Kidney (tissue), 13 donors: ENCODE measurements at regions not wholly inside any gene's neighbourhood (a gene's known extent, or its start where the extent isn't known, plus 50 kb on each side); places are given as distances from the start of the nearest gene placed in this dataset.

Source experiments
- DNase-seq, 5 donors: peaks; one replicate each; pipeline ENCODE4 v3.0.0-alpha.2; 2013 to 2020
- FAIRE-seq: peaks from 2 replicates; lab custom pipeline; 2012; peaks lifted over from hg19 to GRCh38; lab: Jason Lieb, UNC
- H3K27ac ChIP-seq, 2 donors: one replicate each; pipeline ENCODE4 v1.7.0; 2013; ENCODE audit warnings: low read depth in 2 of 2, low read length in 2 of 2, inconsistent platforms in 1 of 2
- H3K27me3 ChIP-seq: one replicate; pipeline ENCODE4 v1.7.1; 2013; ENCODE audit warnings: low read length, inconsistent platforms; ENCODE audit not compliant: control insufficient read depth, insufficient read depth
- H3K36me3 ChIP-seq, 3 donors: one replicate each; pipeline versions ENCODE4 v1.7.0 to v1.7.1; 2013; ENCODE audit warnings: low read length in 3 of 3, control low read depth in 1 of 3, inconsistent platforms in 1 of 3; ENCODE audit not compliant: insufficient read depth in 3 of 3, control insufficient read depth in 2 of 3
- H3K4me1 ChIP-seq, 3 donors: one replicate each; pipeline versions ENCODE4 v1.7.0 to v1.7.1; 2013; ENCODE audit warnings: low read length in 3 of 3, inconsistent platforms in 1 of 3, low read depth in 1 of 3; ENCODE audit not compliant: control insufficient read depth in 2 of 3, insufficient read depth in 2 of 3
- H3K4me3 ChIP-seq, 3 donors: one replicate each; pipeline versions ENCODE4 v1.7.0 to v1.8.1; 2013; ENCODE audit warnings: low read length in 3 of 3, control low read depth in 1 of 3, inconsistent platforms in 1 of 3
- H3K9ac ChIP-seq, 3 donors: one replicate each; pipeline versions ENCODE4 v1.7.0 to v1.7.1; 2013; ENCODE audit warnings: low read length in 3 of 3, control low read depth in 1 of 3, inconsistent platforms in 1 of 3
- H3K9me3 ChIP-seq, 3 donors: one replicate each; pipeline versions ENCODE4 v1.7.0 to v1.7.1; 2013; ENCODE audit warnings: low read length in 3 of 3, control low read depth in 1 of 3, inconsistent platforms in 1 of 3; ENCODE audit not compliant: control insufficient read depth in 2 of 3, insufficient read depth in 1 of 3
- intact Hi-C: fragments of 100-400 bp; cut with DNase I; formaldehyde crosslinking; loops from one replicate; pipeline ENCODE4 v1.11.1; 2022
- TF ChIP-seq, protein P1 (sequence below): IDR thresholded peaks from 3 replicates; pipeline ENCODE4 v1.5.1; 2012; ENCODE audit warnings: mild to moderate bottlenecking, moderate library complexity, borderline replicate concordance; ENCODE audit not compliant: insufficient read depth; ENCODE audit errors: extremely low read depth
- donor health status: control.
- donor health status: control.
- donor health status: control.
- donor health status: control.
- donor health status: control.
- donor health status: DM: yes; HTN: yes; CAD: no.
- donor health status: Normal renal cell carcinoma (clear cell type).

GRCh38 chr16:8375232-8375587, 215.1 kb downstream of the TMEM114 start:
- no peaks in the 10 kb centered on the region for H3K36me3 ChIP-seq
- DNase-seq: peak in 1 of 5 donors; percentile 23
- TF ChIP-seq, protein P1, sequence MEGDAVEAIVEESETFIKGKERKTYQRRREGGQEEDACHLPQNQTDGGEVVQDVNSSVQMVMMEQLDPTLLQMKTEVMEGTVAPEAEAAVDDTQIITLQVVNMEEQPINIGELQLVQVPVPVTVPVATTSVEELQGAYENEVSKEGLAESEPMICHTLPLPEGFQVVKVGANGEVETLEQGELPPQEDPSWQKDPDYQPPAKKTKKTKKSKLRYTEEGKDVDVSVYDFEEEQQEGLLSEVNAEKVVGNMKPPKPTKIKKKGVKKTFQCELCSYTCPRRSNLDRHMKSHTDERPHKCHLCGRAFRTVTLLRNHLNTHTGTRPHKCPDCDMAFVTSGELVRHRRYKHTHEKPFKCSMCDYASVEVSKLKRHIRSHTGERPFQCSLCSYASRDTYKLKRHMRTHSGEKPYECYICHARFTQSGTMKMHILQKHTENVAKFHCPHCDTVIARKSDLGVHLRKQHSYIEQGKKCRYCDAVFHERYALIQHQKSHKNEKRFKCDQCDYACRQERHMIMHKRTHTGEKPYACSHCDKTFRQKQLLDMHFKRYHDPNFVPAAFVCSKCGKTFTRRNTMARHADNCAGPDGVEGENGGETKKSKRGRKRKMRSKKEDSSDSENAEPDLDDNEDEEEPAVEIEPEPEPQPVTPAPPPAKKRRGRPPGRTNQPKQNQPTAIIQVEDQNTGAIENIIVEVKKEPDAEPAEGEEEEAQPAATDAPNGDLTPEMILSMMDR: no peak
- H3K4me1 ChIP-seq: no peaks in the 10 kb centered on the region
- no peak overlapping the region for H3K9ac ChIP-seq
- no peak overlapping the region for H3K4me3 ChIP-seq
- intact Hi-C loops: no loop called here
- no peak overlapping the region for H3K27ac ChIP-seq
- no peak for FAIRE-seq
- no peaks in the 10 kb centered on the region for H3K27me3 ChIP-seq
- peaks cover 0 to 3% (median 0%) of the 10 kb centered on the region in 3 donors for H3K9me3 ChIP-seq

DNA sequence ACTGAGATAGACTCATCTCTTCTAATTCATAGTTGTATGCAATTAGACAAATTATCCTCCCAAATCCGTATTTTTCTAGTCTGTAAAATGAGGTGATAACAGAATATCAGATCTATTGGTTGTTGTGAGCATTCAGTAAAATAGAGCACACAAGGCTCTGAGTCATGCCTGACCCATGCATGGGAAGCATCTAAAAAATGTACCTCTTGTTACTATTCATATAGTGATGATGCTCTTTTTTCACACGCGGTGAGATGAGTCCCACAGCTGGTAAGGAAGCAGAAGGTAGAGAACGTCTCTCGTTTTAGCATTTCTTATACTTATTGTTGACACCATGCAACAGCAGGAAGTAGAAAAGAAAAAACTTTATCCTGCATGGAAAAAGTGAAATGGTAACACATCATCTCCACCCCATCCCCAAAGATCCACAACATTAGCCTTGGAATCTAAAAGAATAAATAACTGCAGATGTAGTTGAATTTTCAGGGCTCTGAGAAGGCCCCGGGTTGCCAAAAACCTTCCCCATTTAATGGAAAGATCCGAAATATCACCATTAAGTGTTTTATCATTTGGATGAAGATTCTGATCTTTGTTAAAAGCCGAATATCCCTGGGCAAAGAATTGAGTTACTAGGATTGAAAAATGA, 215.6 kb downstream of the TMEM114 start:
- H3K9ac ChIP-seq: no peak overlapping the region
- intact Hi-C loops: no loop called here
- no peak overlapping the region for H3K4me3 ChIP-seq
- no peaks in the 10 kb centered on the region for H3K36me3 ChIP-seq
- no peaks in the 10 kb centered on the region for H3K27me3 ChIP-seq
- peaks cover 0 to 3% (median 0%) of the 10 kb centered on the region in 3 donors for H3K9me3 ChIP-seq
- DNase-seq (no peak), FAIRE-seq (no peak)
- H3K4me1 ChIP-seq: no peaks in the 10 kb centered on the region
- no peak overlapping the region for H3K27ac ChIP-seq
- TF ChIP-seq, protein P1: no peak

DNA sequence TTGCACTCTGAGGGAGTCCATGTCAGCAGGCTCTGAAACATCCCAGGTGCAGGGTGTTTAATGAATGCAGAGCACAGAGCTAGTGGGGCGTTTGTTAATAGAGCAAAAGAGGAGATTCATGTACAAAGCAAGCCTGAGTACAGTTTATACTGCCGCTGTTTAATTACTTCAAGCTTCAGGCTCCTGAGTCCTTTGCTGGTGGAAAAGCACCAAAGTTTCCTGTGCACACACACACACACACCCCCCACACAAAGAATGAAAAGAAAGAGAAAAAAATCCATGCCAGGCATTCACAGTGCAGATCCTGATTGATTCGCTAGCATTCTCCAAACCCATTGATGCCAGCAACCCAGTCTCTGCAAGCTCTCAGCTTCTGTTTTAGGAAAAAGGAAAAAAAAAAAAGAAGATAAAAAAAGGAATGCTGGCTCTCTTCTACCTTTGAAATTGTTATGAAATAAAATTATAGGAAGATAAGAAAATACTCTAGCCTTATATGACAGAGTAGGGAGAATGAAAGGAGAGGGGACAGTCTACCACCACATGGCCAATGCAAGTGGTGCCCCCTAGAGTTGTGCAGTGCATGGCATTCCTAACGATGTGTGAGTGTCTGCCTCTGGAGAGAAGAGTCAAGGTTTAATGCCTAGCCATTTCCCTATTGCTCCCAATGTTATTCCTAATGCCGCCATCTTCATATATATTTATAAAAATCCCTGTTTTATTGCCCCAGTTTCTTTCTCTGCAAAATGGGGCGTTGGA, 216.5 kb downstream of the TMEM114 start:
- Histone ChIP-seq H3K27me3 (no peaks in the 10 kb centered on the region), H3K9ac (no peak overlapping the region), H3K4me1 (no peaks in the 10 kb centered on the region), H3K36me3 (no peaks in the 10 kb centered on the region), H3K9me3 (peaks cover 0 to 3% (median 0%) of the 10 kb centered on the region in 3 donors), H3K27ac (no peak overlapping the region), H3K4me3 (no peak overlapping the region)
- DNase-seq: peak in 1 of 5 donors; percentile 12
- TF ChIP-seq, protein P1: no peak
- intact Hi-C loops: no loop called here
- no peak for FAIRE-seq
